GM03348 (cell line): ENCODE measurements at regions not wholly inside any gene's neighbourhood (a gene's known extent, or its start where the extent isn't known, plus 50 kb on each side); places are given as distances from the start of the nearest gene placed in this dataset.

ENCODE experiments used
- DNase-seq: peaks from one replicate; pipeline ENCODE4 v3.0.0; 2012; ENCODE audit warnings: low spot score

DNA sequence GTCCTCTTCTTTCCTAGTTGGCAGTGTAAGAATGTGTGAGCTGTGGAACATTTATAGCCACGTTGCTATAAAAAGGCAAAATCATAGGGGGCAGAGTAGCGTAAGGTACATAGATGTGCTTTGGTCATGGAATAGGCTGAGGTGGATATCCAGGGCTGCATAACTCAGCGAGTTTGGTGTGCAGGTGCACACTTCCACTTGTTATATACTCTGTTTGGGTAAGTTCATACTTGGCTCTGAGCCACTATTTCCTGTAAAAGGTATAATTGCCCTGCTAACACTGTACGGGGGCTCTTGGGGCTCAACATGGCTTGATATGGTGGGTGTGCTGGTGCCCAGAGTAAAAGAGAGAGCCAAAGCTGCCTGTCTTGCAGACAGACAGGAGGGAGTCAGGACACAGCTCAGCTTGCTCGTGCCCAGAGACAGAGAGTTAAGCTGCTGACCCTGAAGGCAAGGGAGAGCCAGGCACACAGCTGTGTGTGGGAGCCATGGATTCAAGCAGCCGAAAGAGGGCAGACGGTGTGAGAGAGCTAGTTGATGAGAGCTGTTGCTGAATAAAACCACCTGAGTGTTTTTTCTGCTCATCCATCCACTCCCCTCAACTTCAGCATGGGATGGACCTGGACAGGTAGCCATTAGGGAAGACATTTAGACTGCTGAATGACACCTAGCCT lies 126.7 kb downstream of the DKK1 start:
- DNase-seq, result no peak

DNA sequence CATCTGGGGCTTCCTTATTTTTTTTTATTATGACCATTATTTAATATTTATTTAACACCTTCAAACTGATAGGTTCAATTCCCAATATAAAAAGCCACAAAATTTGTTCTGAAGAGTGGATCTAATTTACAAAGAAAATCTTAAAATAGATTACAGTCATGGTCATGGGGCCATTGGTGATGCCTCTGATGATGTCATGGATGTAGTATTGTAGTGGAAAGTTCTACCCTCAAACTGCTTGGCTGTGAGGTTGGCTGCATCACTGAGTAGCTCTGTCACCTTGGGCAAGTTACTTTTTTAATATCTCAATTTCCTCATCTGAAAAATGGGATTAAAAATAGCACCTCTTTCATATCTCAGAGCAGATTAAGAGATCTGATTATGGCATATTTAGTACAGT lies 128.5 kb downstream of the DKK1 start:
- DNase-seq, result no peak

DNA sequence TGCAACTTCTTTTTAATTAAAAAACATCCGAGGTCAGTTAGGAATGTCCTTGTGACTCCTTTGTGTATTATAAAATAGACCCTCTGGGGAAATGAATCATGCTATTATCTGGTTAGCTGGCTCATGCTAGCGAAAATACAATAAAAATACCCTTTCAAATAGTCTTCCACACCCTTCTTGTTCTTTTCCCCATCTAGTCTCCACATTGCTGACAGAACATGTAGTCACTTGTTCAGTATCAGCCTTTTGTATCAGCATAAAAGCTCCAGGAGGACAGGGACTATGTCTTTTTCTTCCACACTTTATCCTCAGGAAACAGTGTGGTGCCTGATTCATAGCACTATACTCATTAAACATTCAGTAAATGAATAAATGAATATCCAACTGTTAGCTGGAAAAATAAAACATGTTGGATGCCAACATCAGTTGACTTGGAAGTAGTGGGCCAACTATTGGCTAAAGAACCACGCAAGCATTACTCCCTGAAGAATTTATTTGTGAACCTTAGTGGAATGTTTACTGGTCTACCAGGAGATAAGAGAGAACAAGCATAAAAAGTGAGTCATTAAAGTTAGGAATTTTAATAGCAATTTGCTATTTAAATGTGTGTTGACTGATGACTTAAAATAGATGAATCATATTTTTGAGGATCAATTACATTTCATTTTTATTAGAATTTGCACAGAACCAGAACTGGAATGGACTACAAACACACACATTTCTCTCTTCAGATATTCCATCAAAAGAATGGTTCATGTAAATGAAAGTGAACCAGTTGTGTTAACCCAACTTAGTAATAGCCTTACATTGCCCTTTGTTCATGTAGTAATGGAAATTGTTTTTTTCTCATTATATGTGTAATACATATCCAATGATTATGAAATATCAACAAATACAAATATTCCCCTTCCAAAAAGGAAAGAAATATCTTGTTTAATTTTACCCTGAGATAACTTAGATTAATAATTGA lies 129.6 kb downstream of the DKK1 start:
- DNase-seq, result peak; percentile 63

DNA sequence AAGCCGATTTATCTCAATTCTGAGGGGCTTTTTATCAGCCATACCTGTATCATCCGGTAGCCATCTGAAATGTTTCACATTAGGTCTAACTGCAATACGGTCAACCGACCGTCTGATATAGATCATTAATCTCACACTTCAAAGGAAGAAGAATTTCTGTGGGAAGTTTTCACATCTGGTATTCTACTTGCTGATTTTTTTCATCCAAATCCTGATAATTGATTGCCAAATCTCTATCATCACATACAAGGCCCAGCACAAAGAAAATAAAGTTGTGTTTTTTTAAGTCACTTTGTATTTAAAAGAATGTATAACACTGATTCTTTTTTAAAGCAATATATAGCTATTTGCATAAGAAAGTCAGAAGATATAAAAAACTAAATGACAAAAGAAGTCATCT lies 132.3 kb downstream of the DKK1 start:
- no peak for DNase-seq

DNA sequence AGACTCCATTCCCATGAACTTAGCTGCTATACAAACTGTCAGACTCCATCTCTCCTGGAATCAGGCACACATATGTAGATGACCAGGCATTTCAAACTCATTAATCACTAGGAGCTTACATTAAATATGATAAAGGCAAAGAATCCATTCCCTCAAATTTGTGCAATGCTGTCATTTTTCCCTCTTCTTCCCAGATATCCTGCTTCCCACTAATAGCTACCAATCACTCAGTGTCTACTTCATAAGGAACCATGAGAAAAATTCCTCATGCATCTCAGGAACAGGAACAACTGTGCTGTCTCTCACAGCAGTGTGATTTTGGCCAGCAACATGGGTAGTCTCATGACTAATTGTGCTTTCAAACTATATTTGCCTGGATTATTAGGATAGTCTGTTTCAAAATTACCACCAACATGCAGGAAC lies 133.9 kb downstream of the DKK1 start:
- no peak for DNase-seq

DNA sequence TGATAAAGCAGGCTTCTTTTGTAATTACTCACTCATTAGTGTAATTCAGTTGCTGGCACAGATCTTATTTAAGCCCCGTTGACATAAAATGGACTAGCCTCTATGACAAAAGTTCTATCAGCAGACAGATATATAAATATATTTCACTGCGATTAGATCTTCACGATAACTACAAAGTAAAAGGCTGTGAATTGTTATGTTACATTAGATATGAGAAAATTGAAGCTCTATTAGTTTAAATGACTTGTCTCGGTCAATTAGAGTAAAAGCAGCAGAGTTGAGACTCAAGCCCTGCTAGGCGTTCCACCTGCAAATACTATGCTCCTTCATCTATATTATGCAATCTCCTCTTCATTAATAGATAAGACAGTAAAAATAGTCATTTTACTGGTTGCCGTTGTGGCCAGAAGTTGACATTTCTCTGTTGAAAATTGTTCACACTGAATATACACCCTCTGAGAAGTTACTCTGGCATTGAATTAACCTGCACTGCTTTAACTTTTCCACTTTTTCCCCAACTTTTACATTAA lies 136.7 kb downstream of the DKK1 start:
- DNase-seq, result no peak

DNA sequence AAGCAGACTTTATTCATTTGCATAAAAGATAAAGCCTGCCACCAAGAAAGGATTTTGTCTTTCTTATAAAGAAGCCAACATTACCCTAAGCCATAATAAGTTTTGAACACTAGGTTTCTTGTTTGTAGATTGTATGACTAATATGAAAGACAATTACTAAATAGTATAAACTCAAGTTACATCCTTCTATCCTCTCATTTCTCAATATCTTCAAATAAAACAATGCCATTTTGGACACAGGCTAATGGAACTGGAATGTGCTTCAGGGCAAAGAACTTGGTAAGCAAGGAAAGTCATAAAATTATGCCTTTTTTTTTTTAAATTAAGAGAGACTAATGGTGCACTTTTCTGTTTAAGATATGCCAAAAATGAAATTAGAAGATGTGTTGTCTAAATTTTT lies 137.7 kb downstream of the DKK1 start:
- DNase-seq, result peak; percentile 66

DNA sequence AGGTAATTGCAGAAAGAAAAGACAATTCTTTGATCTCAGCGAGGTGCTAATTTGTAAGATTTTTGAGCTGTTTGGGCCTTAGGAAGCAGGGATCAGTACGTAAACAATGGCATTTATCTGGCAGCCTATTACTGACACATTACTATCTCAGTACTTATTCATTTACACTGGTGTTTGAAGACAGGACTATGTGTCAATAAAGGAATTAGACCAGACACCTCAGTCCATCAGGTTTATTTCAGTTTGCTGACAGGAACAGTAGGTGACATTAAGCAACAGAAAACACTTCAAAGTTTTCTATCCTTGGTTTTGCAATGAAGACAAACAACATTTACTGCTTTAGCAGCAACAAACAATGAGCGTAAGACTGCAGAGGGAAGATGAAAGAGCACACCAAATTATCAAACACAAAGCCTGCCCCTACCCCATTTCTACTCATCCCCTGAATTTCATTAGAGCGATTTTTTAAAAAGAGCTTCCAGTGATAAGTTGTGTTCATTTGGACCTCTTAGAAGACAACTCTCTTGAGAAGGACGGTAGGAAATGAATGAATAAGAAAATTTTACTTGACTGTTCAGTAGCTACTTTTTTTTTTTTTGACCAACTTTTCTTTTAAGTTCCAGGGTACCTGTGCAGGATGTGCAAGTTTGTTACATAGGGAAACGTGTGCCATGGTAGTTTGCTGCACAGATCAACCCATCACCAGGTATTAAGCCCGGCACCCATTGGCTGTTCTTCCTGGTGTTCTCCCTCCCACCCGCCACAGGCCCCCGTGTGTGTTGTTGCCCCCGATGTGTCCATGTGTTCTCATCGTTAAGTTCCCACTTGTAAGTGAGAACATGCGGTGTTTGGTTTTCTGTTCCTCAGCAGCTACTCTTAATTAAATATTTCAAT lies 138.8 kb downstream of the DKK1 start:
- DNase-seq, result no peak

DNA sequence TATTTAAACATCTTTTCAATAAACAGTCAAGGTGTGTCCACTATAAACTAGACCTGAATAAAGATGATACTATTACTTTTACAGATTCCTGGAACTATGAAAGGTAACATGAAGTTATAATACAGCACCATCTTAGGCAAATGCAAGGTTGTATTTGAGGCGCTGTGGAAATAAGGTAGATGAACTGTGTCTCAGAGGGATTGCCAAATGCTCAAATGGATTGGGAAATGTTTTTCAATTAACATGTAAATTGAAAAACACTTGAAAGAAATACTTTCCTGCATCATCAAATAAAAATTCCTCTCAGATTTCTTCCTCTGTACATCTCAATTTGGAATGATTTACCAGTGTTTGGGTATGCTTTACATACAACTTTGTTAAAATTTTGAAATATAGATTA lies 139.4 kb downstream of the DKK1 start:
- no peak for DNase-seq

DNA sequence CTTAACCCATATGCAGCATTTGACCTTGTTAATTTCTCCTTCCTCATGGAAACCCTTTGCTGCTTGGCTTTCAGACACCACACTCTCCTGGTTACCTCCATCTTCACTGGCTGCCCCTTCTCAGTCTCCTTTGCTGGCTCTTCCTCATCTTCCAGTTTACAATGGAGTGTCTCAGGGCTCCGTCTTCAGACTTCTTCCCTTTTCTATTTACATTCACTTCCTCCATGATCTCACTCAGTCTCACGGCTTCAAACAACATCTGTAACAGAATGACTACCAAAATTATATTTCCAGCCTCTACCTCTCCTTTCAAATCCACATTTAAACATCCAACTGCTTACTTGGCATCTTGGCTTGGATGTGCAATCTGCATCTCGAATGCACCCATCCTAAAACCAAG lies 140.4 kb downstream of the DKK1 start:
- no peak for DNase-seq

DNA sequence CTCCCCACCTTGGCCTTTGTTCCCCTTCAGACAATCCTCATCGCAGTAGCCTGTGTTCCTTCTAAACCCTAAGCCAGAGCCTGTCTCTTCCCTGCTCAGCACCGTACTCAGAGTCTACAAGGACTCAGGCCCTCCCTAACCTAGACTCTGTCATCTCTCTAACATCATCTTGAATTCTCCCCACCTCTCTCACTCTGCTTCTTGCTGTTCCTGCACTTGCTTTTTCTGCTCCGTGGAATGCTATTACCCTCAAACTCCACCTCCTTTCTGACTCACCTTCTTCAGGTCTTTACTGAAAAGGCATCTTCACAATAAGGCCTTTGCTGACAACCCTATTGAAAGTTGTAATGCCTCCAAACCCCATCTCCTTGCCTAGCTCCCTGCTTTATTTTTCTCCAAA lies 141.0 kb downstream of the DKK1 start:
- no peak for DNase-seq

DNA sequence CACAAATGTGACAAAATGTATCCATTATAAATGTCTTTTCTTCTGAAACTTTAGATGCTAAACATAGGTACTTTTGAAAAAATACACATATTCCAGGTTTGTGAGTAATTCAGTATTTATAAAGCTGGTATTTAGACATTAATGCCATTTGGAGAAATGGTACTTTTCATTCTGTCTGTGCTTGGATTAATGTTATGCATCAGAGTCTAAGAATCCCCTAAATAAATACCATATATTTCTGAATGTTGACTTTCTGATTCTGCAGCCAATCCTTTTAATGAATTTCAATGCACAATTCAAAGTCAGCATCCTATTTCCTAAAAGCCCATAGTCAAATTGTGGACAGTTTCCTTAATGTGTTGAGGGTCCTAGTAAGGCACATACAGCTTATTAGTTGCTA lies 145.0 kb downstream of the DKK1 start:
- no peak for DNase-seq

DNA sequence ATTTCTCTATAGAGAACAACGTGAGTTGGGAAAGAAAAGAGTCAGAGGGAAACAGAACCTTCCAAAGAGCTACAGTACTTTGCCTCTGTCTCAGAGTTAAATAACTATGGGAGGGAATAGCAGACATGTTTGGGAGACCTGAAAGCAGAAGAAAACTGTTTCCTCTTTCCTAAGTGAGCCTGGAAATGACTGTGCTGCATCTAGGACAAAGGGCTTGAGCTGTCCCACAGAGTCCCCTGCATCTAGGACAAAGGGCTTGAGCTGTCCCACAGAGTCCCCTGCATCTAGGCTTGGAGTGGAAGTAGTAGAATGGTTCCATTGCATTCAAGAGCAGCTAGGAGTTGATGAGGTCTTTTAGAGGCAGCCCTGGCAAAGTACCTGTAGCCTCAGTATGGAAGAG lies 149.7 kb downstream of the DKK1 start:
- no peak for DNase-seq

DNA sequence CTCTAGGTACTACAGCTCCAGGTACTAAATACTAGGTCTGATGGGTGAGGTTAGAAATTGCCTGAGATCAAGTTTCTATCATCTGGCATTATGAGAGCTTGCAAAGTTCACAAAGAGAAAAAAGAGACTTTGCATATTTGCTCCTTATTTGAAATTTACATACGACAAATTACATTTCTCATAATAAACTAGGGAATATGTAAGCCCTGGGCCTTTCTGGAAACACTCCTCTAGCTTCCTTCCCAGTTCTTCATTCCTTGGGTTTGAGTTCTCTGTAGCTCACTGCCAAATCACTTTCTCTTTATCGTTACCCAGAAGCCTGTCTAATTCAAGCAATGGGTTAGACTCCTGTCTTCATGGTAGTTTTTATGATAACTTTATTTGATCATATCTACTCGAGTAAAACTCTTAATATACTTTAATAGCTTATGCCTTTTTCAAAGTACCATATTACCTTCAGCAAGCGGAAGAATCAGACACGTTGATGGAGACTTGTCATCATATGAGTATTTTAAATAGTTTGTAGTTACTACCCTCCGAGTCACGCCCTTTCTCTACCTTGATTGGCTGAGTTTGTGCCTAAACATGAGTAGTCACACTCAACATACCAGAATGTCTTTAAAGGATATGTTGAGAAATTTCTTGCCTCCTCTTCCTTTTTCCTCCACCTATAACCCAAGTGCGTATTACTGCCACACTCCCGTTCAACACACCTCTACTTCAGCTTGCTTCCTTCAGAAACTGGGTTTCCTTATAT lies 150.5 kb downstream of the DKK1 start:
- DNase-seq, result no peak

DNA sequence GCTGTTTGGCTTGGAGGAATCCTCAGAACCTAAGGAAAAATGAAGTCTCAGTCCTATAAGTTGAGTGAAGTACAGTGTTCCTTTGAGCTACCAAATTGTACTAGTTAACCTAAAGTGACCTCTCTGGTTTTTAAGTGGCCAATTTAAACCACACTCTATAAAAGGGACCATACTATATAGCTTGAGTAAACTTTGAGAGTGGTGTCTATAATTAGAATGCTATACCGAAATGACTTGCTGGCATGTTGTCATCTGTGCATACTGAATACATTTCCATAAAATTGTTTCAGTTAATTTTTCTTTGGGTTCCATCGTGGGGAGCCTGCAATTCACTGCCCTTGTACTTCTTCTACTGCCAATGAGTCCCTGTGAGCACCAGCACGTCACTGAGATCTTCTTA lies 151.1 kb downstream of the DKK1 start:
- DNase-seq, result no peak

DNA sequence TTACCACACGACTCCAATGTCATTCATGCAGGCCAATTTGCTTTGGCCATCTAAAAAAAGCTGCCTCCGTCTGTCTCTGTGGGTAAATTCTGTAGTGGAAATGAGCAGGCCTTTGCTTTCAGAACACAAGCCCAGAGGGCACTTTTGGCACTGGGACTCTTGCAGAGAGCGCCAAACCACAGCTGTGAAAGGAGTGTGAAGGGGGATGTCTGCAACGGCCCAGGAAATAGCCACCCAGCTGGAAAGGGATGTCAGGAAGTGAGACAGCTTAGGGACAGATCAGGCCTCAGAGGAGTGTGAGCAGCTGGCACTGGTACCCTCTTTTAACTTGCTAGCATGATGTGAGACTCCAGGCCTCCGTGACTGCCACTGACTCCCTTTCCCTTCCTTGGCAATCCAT lies 152.4 kb downstream of the DKK1 start:
- DNase-seq, result no peak

DNA sequence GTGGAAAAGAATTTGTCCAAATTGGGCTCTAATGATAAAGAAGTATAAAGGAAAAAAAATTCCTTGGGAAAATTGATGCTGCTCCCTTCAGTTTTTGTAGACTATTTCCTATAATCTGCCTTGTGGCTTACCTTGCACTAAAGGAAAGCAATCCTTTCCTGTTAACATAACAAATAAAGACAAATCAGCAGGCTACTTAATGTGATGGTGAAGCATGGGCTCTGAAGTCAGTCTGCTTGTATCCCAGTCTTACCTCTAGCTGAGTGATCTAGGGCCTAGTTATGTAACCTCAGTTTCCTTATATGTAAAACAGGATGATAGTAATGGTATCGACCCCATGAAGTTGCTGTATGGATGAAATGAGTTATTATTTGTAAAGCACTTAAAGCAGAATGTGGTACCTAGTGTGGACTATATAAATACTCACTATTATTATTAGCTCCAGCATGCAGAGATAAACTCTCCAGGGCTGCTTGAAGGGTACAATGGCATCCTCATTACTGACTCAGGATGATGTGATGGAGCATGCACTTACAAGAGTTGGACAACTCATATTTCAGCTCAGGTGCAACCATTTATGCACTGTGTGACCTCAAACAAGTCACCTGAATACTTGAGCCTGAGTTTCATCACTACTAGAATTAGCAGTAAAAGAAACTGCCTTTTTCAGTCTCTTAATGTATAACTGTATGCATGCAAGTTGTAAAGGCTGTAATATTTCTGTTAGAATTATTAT lies 156.1 kb downstream of the DKK1 start:
- DNase-seq, result no peak

DNA sequence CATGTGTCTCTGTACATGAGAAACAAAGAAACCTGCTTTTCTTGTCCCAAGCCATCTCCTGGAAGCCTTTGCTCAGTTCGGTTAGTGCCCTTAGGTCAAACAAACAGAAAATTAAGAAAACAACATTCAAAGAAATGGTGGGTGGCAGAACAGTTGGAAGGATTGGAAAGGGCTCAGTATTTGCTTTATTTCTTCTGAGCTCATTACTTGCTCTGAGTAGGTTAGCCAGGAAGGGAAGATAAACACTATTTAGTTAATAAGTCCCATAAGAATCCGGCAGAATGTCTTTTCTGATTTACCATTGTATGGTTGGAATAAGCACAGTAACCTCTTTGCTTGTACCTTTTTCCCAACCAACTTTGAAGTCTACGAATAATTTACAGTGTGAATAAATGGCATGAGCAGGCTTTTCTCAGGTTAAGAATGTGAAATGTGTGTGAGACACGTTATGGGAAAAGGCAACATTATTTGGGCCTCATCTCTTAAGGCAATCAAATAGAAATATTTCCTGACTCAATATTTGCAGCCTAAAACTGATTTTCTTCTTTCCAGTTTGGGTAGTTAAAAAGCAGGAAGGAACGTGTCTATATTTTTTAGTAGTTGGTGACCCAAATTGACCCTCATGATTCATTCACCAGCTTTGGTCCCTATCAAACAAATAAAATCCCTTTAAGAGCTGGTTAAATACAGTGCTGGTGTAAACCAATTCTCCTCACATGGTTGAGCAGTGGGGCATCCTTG lies 158.5 kb downstream of the DKK1 start:
- no peak for DNase-seq

DNA sequence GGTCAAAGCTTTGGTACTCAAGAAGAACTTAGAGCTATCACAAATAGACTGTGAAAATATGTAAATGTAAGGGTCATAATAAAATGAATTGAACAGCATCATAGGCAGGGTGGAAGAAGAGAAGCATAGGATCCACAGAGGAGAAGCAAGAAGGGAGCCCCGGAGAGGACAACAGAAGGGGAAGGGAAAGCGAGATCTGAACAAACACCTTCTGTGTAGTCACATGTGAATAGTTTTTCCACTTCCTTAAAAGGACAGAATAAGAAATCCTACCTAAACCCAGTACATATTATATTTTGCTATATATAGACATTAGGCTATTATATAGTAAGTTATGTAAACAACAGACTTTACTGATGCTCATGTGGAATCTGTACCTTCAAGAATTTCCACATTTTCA lies 160.2 kb downstream of the DKK1 start:
- no peak for DNase-seq

DNA sequence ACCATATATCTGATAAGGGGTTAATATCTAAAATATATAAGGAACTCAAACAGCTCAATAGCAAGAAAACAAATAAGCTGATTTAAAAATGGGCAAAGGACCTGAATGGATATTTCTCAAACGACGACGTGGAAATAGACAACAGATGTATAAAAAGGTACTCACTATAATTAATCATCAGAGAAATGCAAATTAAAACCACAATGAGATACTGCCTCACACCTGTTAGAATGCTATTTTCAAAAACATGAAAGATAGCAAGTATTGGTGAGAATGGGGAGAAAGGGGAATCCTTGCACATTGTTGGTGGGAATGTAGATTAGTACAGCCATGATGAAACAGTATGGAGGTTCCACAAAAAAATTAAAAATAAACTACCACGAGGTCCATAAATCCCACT lies 163.2 kb downstream of the DKK1 start:
- DNase-seq, result no peak
